Breast epithelium (tissue), 4 donors: ENCODE measurements at regions not wholly inside any gene's neighbourhood (a gene's known extent, or its start where the extent isn't known, plus 50 kb on each side); places are given as distances from the start of the nearest gene placed in this dataset.

Experiments
- DNase-seq, 2 donors: peaks; one replicate each; pipeline ENCODE4 v3.0.0-alpha.2; 2019; ENCODE audit warnings: low spot score in 2 of 2
- H3K27ac ChIP-seq, 2 donors: fragments of 200-600 bp; sonication (generic) in 1 of 2; one replicate each; pipeline ENCODE4 v1.5.1; 2016 to 2019; ENCODE audit warnings: mild to moderate bottlenecking in 1 of 2
- H3K27me3 ChIP-seq, 2 donors: fragments of 200-600 bp; sonication (generic) in 1 of 2; one replicate each; pipeline versions ENCODE4 v1.5.1 to v1.6.0; 2017 to 2019; ENCODE audit warnings: control low read depth in 1 of 2, mild to moderate bottlenecking in 1 of 2
- H3K36me3 ChIP-seq: fragments of 200-600 bp; one replicate; pipeline ENCODE4 v1.5.1; 2019
- H3K4me1 ChIP-seq, 2 donors: fragments of 200-600 bp; sonication (generic); one replicate each; pipeline ENCODE4 v1.5.1; 2016 to 2019; ENCODE audit warnings: control low read depth in 1 of 2
- H3K4me3 ChIP-seq, 3 donors: fragments of 200-600 bp; sonication (generic); 1 replicate in 2 of 3; 2 replicates in 1 of 3; pipeline ENCODE4 v1.5.1; 2016 to 2019; ENCODE audit warnings: mild to moderate bottlenecking in 3 of 3, moderate library complexity in 2 of 3
- H3K9me3 ChIP-seq, 2 donors: fragments of 200-600 bp; sonication (generic) in 1 of 2; one replicate each; pipeline ENCODE4 v1.5.1; 2016 to 2019; ENCODE audit warnings: control low read depth in 1 of 2
- POLR2A ChIP-seq: fragments of 450-650 bp; IDR thresholded peaks from one replicate; pipeline ENCODE4 v1.6.1; 2016; ENCODE audit warnings: antibody characterized with exemption, mild to moderate bottlenecking, moderate library complexity
- POLR2AphosphoS5 ChIP-seq, 3 donors: sonication (generic); formaldehyde crosslinking; IDR thresholded peaks; one replicate each; pipeline ENCODE4 v1.6.1; 2017; ENCODE audit warnings: antibody characterized with exemption in 3 of 3
- intact Hi-C: fragments of 100-400 bp; cut with DNase I; formaldehyde crosslinking; loops from one replicate; pipeline ENCODE4 v1.15.1; 2023; ENCODE audit warnings: low total_unique reads
- TF ChIP-seq, protein P1 (sequence below), 3 donors: fragments of 450-650 bp; IDR thresholded peaks; one replicate each; pipeline ENCODE4 v1.5.1; 2016 to 2017; ENCODE audit warnings: antibody characterized with exemption in 3 of 3, mild to moderate bottlenecking in 3 of 3, moderate library complexity in 3 of 3

DNA sequence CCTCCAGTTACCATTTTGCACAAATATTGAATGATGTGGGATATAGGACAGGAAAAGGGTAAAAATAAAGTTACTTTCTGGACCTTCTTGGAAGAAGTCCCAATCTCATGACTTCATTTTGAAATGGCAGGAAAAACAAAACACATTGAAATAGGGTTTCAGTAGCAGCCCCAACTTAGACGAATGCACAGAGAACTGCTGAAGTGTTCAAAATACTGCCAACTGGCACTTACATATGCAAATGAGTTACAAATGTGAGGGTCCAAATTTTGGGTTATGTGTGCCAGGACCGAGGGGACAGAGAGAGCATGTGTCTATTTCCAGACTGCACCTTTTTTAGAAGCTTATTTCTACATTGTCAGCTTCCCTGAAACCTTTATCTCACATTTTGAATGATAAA lies 112.9 kb upstream of the CCDC68 start:
- Histone ChIP-seq H3K27ac (no peak overlapping the region), H3K9me3 (no peaks in the 10 kb centered on the region), H3K36me3 (no peaks in the 10 kb centered on the region), H3K4me1 (no peaks in the 10 kb centered on the region), H3K4me3 (no peak overlapping the region), H3K27me3 (no peaks in the 10 kb centered on the region)
- no peak for TF ChIP-seq POLR2AphosphoS5 (IDR thresholded peaks at IDR 0.05)
- TF ChIP-seq POLR2A: no peak
- TF ChIP-seq, protein P1, sequence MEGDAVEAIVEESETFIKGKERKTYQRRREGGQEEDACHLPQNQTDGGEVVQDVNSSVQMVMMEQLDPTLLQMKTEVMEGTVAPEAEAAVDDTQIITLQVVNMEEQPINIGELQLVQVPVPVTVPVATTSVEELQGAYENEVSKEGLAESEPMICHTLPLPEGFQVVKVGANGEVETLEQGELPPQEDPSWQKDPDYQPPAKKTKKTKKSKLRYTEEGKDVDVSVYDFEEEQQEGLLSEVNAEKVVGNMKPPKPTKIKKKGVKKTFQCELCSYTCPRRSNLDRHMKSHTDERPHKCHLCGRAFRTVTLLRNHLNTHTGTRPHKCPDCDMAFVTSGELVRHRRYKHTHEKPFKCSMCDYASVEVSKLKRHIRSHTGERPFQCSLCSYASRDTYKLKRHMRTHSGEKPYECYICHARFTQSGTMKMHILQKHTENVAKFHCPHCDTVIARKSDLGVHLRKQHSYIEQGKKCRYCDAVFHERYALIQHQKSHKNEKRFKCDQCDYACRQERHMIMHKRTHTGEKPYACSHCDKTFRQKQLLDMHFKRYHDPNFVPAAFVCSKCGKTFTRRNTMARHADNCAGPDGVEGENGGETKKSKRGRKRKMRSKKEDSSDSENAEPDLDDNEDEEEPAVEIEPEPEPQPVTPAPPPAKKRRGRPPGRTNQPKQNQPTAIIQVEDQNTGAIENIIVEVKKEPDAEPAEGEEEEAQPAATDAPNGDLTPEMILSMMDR (IDR thresholded peaks at IDR 0.05): no peak
- intact Hi-C loops: loop anchor here (5.0 kb wide), 1 partner anchor 1130 kb away; no protein-coding TSS in a partner anchor
- DNase-seq: no peak

DNA sequence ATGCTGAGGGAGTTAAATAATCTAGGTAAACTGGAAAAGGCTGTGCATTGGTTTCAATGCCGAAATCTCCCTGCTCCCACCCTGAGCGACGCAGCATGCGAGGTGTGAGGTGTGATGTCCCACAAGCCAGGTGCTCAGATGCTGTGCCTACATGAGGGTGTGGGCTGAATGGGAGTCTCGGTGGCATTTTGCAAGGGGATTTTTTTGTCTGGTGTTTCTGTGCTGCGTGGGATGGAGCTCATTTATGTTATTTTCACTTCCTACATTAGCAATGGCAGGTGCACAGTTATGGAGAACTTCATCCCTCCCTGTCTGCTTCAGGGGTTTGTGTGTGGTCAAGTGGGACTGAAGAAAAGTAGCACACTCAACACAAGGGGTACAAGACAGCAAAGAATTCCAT lies 110.2 kb upstream of the CCDC68 start:
- no peak overlapping the region for H3K27ac ChIP-seq
- H3K36me3 ChIP-seq: no peaks in the 10 kb centered on the region
- TF ChIP-seq POLR2A (no peak), POLR2AphosphoS5 (IDR thresholded peaks at IDR 0.05) (no peak)
- TF ChIP-seq, protein P1 (IDR thresholded peaks at IDR 0.05): no peak
- H3K4me3 ChIP-seq: no peak overlapping the region
- H3K9me3 ChIP-seq: no peaks in the 10 kb centered on the region
- no peak for DNase-seq
- H3K4me1 ChIP-seq: no peaks in the 10 kb centered on the region
- intact Hi-C loops: no loop called here
- H3K27me3 ChIP-seq: no peaks in the 10 kb centered on the region

DNA sequence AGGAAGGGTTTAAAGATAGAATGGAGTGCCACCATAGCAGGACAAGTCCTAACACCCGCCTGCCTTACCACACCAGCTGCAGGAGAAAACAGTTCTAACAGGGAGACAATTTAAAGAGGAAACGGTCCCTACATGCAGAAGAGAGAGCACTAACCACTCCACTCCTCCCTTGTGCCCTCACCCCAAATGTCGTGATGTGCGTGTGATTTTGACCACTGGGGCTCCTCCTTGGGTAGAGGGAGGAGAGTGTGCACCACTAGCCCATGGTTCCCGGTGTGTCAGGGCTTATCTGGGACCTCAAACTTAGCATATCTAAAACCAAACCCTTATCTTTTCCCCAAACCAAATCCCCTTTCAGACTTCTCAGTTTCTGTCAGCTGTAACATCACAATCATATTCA lies 105.5 kb upstream of the CCDC68 start:
- intact Hi-C loops: no loop called here
- Histone ChIP-seq H3K27me3 (no peaks in the 10 kb centered on the region), H3K9me3 (no peaks in the 10 kb centered on the region), H3K36me3 (no peaks in the 10 kb centered on the region), H3K4me1 (no peaks in the 10 kb centered on the region), H3K4me3 (no peak overlapping the region), H3K27ac (no peak overlapping the region)
- DNase-seq: no peak
- TF ChIP-seq POLR2AphosphoS5 (IDR thresholded peaks at IDR 0.05): no peak
- TF ChIP-seq, protein P1 (IDR thresholded peaks at IDR 0.05): no peak
- TF ChIP-seq POLR2A: no peak

DNA sequence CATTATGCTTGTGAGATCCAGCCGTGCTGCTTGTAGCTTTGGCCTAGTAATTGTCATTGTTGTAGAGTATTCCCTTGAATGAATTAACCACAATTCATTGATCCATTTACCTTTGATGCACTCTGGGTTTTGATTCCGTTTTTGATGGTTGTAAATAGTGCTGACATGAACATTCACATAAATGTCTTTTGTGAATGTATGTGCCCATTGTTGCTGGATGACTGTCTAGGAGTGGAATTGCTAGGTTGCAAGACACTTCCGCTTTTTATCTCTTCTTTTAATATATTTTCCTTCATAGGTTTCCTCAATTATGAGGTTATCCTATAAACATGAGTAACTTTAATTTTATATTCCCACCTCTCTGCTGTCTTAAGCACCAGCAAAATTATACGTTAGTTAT lies 104.8 kb upstream of the CCDC68 start:
- DNase-seq: no peak
- Histone ChIP-seq H3K4me3 (no peak overlapping the region), H3K27ac (no peak overlapping the region), H3K27me3 (no peaks in the 10 kb centered on the region), H3K4me1 (no peaks in the 10 kb centered on the region), H3K36me3 (no peaks in the 10 kb centered on the region), H3K9me3 (no peaks in the 10 kb centered on the region)
- intact Hi-C loops: no loop called here
- TF ChIP-seq, protein P1 (IDR thresholded peaks at IDR 0.05): no peak
- TF ChIP-seq POLR2A: no peak
- no peak for TF ChIP-seq POLR2AphosphoS5 (IDR thresholded peaks at IDR 0.05)

DNA sequence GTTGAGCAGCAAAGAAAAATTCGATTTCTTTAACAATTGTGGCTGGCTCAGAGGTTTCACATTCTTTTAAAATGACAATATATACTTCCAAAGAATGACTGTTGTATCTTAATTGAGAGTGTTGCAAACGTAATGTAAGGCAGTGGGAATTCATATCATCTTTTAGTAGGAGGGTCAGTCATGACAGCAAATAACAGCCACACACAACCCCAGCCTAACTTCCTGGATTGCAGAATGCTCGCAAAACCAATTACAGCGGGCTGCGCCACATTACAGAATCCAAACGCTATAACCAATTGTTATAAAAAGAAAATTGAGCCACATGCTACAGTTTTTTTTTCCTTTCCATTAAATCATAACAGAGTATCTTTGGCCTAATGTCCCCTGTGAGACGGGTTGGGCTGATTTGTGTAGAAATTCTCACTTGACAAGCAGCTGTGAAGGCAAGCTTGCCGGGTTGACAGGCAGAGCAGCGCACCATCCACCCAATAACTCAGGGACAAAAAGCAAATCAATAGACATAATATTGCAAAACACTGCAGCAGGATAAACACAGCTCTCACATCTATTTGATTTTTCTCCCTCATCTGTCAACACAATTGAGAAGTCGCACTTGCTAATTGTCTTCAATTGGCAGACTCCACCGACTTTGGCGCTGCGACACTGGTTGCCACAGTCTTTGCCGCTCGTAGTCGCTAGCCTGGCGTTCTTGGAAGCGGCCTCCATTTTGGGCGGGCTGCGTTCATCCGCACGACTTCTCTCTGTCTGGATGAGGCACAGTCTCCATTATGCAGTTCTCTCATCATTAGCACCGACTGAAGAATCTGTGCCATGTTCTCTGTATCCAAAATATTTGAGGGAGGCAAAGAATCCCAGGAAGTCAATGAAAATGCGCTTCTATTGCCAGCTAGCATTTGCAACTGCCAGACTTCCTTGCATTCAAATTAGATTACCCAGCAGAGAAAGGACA lies 95.0 kb upstream of the CCDC68 start:
- Histone ChIP-seq H3K9me3 (no peaks in the 10 kb centered on the region), H3K27me3 (no peaks in the 10 kb centered on the region), H3K27ac (no peak overlapping the region), H3K4me3 (no peak overlapping the region), H3K36me3 (no peaks in the 10 kb centered on the region), H3K4me1 (no peaks in the 10 kb centered on the region)
- TF ChIP-seq, protein P1 (IDR thresholded peaks at IDR 0.05): no peak
- no peak for TF ChIP-seq POLR2AphosphoS5 (IDR thresholded peaks at IDR 0.05)
- TF ChIP-seq POLR2A: no peak
- no peak for DNase-seq
- intact Hi-C loops: no loop called here
